ENCODE measurements at regions not wholly inside any gene's neighbourhood (a gene's known extent, or its start where the extent isn't known, plus 50 kb on each side); places are given as distances from the start of the nearest gene placed in this dataset.

DNA sequence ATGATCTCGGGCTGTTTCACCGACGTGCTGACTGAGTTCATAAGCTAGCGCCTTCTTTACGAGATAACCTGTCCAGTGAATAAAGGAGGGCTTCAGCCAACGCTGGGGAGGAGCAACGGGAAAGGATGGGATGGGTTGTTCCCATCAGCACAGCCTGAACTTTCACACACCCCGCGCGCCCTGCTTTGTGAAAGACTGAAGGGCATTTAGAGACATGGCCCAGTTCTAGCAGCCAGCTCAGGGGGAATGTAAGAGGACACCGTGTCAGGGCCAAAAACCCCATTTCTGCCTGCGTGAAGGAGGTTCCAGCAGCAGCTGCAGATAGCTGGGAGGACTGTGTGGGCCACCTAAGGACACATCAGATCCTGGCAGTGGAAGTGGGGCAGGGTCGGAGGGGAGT lies 255.1 kb upstream of the RAB4A start:
- no peak overlapping the region for H3K4me2 ChIP-seq
- peaks cover 11% of the 10 kb centered on the region; the same call in 2 of the 3 replicates for H3K4me1 Mint-ChIP-seq
- no peak for TF ChIP-seq EZH2phosphoT487 (IDR thresholded peaks at IDR 0.05; ENCODE audit: unreplicated experiment)
- no peak for TF ChIP-seq ZNF331 (CRISPR knock-in tag; IDR thresholded peaks at IDR 0.05; ENCODE audit: low read depth)
- no peak for TF ChIP-seq ZNF114 (CRISPR knock-in tag; IDR thresholded peaks at IDR 0.05)
- no peak for TF ChIP-seq JUNB (IDR thresholded peaks at IDR 0.05; ENCODE audit: unreplicated experiment)
- TF ChIP-seq, protein P1, sequence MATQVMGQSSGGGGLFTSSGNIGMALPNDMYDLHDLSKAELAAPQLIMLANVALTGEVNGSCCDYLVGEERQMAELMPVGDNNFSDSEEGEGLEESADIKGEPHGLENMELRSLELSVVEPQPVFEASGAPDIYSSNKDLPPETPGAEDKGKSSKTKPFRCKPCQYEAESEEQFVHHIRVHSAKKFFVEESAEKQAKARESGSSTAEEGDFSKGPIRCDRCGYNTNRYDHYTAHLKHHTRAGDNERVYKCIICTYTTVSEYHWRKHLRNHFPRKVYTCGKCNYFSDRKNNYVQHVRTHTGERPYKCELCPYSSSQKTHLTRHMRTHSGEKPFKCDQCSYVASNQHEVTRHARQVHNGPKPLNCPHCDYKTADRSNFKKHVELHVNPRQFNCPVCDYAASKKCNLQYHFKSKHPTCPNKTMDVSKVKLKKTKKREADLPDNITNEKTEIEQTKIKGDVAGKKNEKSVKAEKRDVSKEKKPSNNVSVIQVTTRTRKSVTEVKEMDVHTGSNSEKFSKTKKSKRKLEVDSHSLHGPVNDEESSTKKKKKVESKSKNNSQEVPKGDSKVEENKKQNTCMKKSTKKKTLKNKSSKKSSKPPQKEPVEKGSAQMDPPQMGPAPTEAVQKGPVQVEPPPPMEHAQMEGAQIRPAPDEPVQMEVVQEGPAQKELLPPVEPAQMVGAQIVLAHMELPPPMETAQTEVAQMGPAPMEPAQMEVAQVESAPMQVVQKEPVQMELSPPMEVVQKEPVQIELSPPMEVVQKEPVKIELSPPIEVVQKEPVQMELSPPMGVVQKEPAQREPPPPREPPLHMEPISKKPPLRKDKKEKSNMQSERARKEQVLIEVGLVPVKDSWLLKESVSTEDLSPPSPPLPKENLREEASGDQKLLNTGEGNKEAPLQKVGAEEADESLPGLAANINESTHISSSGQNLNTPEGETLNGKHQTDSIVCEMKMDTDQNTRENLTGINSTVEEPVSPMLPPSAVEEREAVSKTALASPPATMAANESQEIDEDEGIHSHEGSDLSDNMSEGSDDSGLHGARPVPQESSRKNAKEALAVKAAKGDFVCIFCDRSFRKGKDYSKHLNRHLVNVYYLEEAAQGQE (IDR thresholded peaks at IDR 0.05; ENCODE audit: unreplicated experiment): no peak
- no peak for TF ChIP-seq STAT1 (IDR thresholded peaks at IDR 0.05; ENCODE audit: unreplicated experiment)
- TF ChIP-seq POLR2AphosphoS5 (IDR thresholded peaks at IDR 0.05; ENCODE audit: low read depth): no peak
- TF ChIP-seq, protein P2, sequence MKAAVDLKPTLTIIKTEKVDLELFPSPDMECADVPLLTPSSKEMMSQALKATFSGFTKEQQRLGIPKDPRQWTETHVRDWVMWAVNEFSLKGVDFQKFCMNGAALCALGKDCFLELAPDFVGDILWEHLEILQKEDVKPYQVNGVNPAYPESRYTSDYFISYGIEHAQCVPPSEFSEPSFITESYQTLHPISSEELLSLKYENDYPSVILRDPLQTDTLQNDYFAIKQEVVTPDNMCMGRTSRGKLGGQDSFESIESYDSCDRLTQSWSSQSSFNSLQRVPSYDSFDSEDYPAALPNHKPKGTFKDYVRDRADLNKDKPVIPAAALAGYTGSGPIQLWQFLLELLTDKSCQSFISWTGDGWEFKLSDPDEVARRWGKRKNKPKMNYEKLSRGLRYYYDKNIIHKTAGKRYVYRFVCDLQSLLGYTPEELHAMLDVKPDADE (IDR thresholded peaks at IDR 0.05): no peak
- H3K27ac ChIP-seq (ENCODE audit: low read depth): no peak overlapping the region
- H3F3A ChIP-seq (replicated peaks; ENCODE audit: low read depth): no peaks in the 10 kb centered on the region
- H3K36me3 Mint-ChIP-seq (ENCODE audit: low read depth): no peaks in the 10 kb centered on the region
- no peaks in the 10 kb centered on the region for H3K27me3 Mint-ChIP-seq (ENCODE audit: insufficient read depth, low read depth, poor library complexity)
- H3K27ac Mint-ChIP-seq: 0 out of 2 replicates have a peak overlapping the region, but pooled peaks have one; percentile 15
- no peaks in the 10 kb centered on the region for H3K27me3 ChIP-seq (ENCODE audit: insufficient read depth)
- H3K4me3 Mint-ChIP-seq: no peak overlapping the region
- peak; percentile 39; the same call in 2 of the 3 replicates for ATAC-seq
- H4K20me1 ChIP-seq (replicated peaks; ENCODE audit: insufficient read depth): no peaks in the 10 kb centered on the region
- H2AFZ ChIP-seq: peak overlapping the region; percentile 59
- no peak for DNase-seq (ENCODE audit: low spot score)
- peaks cover 9% of the 10 kb centered on the region; the same call in 1 of the 2 replicates for H3K4me1 ChIP-seq (ENCODE audit: insufficient read depth)
- H3K4me3 ChIP-seq: no peak overlapping the region
- H3K79me2 ChIP-seq (replicated peaks; ENCODE audit: insufficient read depth): no peaks in the 10 kb centered on the region
- no peaks in the 10 kb centered on the region for H3K36me3 ChIP-seq (ENCODE audit: insufficient read depth)
- H3K9me2 ChIP-seq (ENCODE audit: insufficient read depth): no peaks in the 10 kb centered on the region
- H3K9me3 Mint-ChIP-seq: no peaks in the 10 kb centered on the region; the same call in 2 of the 3 replicates

DNA sequence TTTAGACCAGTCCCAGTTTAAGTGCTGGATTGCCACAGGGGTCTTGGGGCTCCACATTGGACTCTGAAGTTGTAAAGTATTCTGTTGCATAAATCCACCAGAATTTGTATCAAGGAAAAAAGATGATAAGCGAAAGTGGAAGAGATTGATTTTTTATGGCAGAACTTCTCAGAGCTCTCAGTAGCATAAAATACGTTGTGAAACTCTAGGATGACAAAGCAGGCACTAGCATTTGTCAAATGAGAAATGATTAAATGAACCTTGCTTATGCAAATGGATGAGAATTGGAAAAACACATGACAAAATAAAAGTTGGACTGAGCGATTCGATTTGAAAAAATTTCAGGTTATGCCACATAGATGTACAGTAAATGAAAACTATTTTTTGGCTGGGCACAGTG lies 253.8 kb upstream of the RAB4A start:
- H3K27ac Mint-ChIP-seq: no peak overlapping the region
- Histone ChIP-seq H3K4me3 (no peak overlapping the region), H3K4me1 (ENCODE audit: insufficient read depth) (peaks cover 9% of the 10 kb centered on the region; the same call in 1 of the 2 replicates), H3K36me3 (ENCODE audit: insufficient read depth) (no peaks in the 10 kb centered on the region), H3K27ac (ENCODE audit: low read depth) (no peak overlapping the region), H3K9me2 (ENCODE audit: insufficient read depth) (no peaks in the 10 kb centered on the region), H2AFZ (no peak overlapping the region), H4K20me1 (replicated peaks; ENCODE audit: insufficient read depth) (no peaks in the 10 kb centered on the region), H3K27me3 (ENCODE audit: insufficient read depth) (no peaks in the 10 kb centered on the region), H3K4me2 (no peak overlapping the region), H3F3A (replicated peaks; ENCODE audit: low read depth) (no peaks in the 10 kb centered on the region), H3K79me2 (replicated peaks; ENCODE audit: insufficient read depth) (no peaks in the 10 kb centered on the region)
- DNase-seq (ENCODE audit: low spot score) (no peak), ATAC-seq (no peak)
- H3K9me3 Mint-ChIP-seq: no peaks in the 10 kb centered on the region; the same call in 2 of the 3 replicates
- peaks cover 11% of the 10 kb centered on the region; the same call in 2 of the 3 replicates for H3K4me1 Mint-ChIP-seq
- H3K27me3 Mint-ChIP-seq (ENCODE audit: insufficient read depth, low read depth, poor library complexity): no peaks in the 10 kb centered on the region
- H3K4me3 Mint-ChIP-seq: no peak overlapping the region
- no peak for TF ChIP-seq EZH2 (IDR thresholded peaks at IDR 0.05; ENCODE audit: low read depth, unreplicated experiment)
- no peaks in the 10 kb centered on the region for H3K36me3 Mint-ChIP-seq (ENCODE audit: low read depth)

All from GM23338 (cell line).